Brain microvascular endothelial cell (primary cell): ENCODE measurements at regions not wholly inside any gene's neighbourhood (a gene's known extent, or its start where the extent isn't known, plus 50 kb on each side); places are given as distances from the start of the nearest gene placed in this dataset.

ENCODE experiments used
- DNase-seq: peaks from one replicate; pipeline ENCODE4 v3.0.0-alpha.2; 2020
- H3K27ac ChIP-seq: fragments of 250-450 bp; sonication (Bioruptor Pico); 2 replicates; pipeline ENCODE4 v1.5.1; 2020; ENCODE audit warnings: mild to moderate bottlenecking, moderate library complexity
- H3K27me3 ChIP-seq: fragments of 250-450 bp; sonication (Bioruptor Pico); replicated peaks from 2 replicates; pipeline ENCODE4 v1.5.1; 2020; ENCODE audit warnings: mild to moderate bottlenecking
- H3K36me3 ChIP-seq: fragments of 250-450 bp; sonication (Bioruptor Pico); replicated peaks from 2 replicates; pipeline ENCODE4 v1.5.1; 2020; ENCODE audit warnings: mild to moderate bottlenecking
- H3K4me3 ChIP-seq: 2 replicates; pipeline ENCODE4 v1.5.1; 2011; ENCODE audit warnings: low read depth, mild to moderate bottlenecking, control low read depth, low read length, moderate library complexity
- CTCF ChIP-seq: IDR thresholded peaks from 2 replicates; pipeline ENCODE4 v1.5.1; 2011; ENCODE audit warnings: low read depth, mild to moderate bottlenecking, moderate library complexity, low read length, control low read depth, inconsistent platforms; ENCODE audit errors: missing control alignments
- in situ Hi-C: cut with HindIII; loops from 2 replicates; pipeline ENCODE4 v1.10.0; 2017; ENCODE audit warnings: low sequenced_read_pairs, low pct_ligation_motif_present

DNA sequence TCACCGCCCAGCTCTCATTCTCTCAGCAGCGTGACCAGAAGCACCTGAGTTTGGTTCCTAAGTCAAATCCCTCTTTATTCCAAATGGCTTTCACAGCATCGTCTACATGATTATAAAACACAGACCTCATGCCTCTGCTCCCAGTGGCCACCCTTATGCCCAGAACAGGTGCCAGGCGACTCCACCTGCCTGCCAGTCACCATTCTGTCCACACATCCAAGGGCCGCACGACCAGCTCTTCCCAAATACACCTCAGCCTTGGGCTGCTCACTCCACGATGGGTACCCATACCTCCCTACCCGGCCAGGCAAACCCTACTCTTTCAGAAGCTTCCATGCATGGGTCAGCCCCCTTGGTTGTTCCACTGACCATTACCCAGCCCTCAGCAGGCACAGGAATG, 851.6 kb upstream of the SALL3 start:
- no peak for TF ChIP-seq CTCF
- no peak overlapping the region for H3K27ac ChIP-seq
- H3K4me3 ChIP-seq: no peak overlapping the region
- H3K36me3 ChIP-seq: no peaks in the 10 kb centered on the region
- in situ Hi-C loops: no loop called here
- no peaks in the 10 kb centered on the region for H3K27me3 ChIP-seq
- no peak for DNase-seq

DNA sequence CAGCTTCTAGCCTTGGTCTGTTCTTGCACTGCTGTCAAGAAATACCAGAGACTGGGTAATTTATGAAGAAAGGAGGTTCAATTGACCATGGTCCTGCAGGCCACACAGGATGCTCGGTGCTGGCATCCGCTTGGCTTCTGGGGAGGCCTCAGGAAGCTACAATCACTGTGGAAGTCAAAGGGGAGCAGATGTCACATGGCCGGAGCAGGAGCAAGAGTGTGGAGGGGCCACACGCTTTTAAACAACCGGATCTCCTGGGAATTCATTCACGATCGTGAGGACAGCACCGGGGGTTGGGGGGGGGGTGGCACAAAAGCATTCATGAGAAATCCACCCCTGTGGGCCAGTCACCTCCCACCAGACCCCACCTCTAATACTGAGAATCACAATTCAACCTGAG, 850.4 kb upstream of the SALL3 start:
- TF ChIP-seq CTCF: no peak
- in situ Hi-C loops: no loop called here
- H3K27me3 ChIP-seq: no peaks in the 10 kb centered on the region
- H3K4me3 ChIP-seq: no peak overlapping the region
- H3K27ac ChIP-seq: no peak overlapping the region
- no peak for DNase-seq
- no peaks in the 10 kb centered on the region for H3K36me3 ChIP-seq

GRCh38 chr18:78130232-78131195, 849.1 kb upstream of the SALL3 start:
- Histone ChIP-seq H3K36me3 (no peaks in the 10 kb centered on the region), H3K27ac (no peak overlapping the region), H3K4me3 (no peak overlapping the region), H3K27me3 (no peaks in the 10 kb centered on the region)
- in situ Hi-C loops: no loop called here
- TF ChIP-seq CTCF: no peak
- DNase-seq: no peak

- in situ Hi-C loops: no loop called here
- Histone ChIP-seq H3K27me3 (no peaks in the 10 kb centered on the region), H3K36me3 (no peaks in the 10 kb centered on the region), H3K27ac (no peak overlapping the region), H3K4me3 (no peak overlapping the region)
- DNase-seq: no peak
- no peak for TF ChIP-seq CTCF
These were observed 845.9 kb upstream of the SALL3 start for GRCh38 chr18:78133729-78134128.

DNA sequence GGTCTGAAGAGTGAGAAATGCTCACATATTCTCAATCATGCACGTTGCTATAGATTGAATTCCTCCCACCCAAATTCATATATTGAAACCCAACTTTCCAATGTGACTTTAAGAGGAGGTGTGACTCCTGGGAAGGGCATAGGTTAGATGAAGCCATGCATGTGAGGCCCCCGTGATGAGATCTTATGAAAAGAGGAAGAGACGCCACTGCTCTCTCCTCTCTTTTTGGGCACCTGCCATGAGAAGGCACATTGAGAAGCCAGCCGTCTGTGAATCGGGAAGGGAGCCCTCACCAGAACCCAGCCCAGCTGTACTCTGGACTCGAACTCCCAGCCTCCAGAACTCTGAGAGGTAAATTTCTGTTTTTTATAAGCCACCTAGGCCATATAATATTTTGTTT, 842.6 kb upstream of the SALL3 start:
- in situ Hi-C loops: no loop called here
- DNase-seq: no peak
- no peak for TF ChIP-seq CTCF
- no peaks in the 10 kb centered on the region for H3K27me3 ChIP-seq
- no peak overlapping the region for H3K4me3 ChIP-seq
- no peaks in the 10 kb centered on the region for H3K36me3 ChIP-seq
- H3K27ac ChIP-seq: no peak overlapping the region

- DNase-seq: no peak
- Histone ChIP-seq H3K27me3 (no peaks in the 10 kb centered on the region), H3K27ac (no peak overlapping the region), H3K36me3 (no peaks in the 10 kb centered on the region), H3K4me3 (no peak overlapping the region)
- in situ Hi-C loops: no loop called here
- TF ChIP-seq CTCF: no peak
These were observed 840.6 kb upstream of the SALL3 start for GRCh38 chr18:78138983-78139496.
